HG03139 (cell line): ENCODE measurements at regions not wholly inside any gene's neighbourhood (a gene's known extent, or its start where the extent isn't known, plus 50 kb on each side); places are given as distances from the start of the nearest gene placed in this dataset.

Experiments
- ATAC-seq: cut with Tn5 transposase; IDR thresholded peaks from one replicate; pipeline ENCODE4 v1.9.1; 2021; ENCODE audit not compliant: unreplicated experiment

DNA sequence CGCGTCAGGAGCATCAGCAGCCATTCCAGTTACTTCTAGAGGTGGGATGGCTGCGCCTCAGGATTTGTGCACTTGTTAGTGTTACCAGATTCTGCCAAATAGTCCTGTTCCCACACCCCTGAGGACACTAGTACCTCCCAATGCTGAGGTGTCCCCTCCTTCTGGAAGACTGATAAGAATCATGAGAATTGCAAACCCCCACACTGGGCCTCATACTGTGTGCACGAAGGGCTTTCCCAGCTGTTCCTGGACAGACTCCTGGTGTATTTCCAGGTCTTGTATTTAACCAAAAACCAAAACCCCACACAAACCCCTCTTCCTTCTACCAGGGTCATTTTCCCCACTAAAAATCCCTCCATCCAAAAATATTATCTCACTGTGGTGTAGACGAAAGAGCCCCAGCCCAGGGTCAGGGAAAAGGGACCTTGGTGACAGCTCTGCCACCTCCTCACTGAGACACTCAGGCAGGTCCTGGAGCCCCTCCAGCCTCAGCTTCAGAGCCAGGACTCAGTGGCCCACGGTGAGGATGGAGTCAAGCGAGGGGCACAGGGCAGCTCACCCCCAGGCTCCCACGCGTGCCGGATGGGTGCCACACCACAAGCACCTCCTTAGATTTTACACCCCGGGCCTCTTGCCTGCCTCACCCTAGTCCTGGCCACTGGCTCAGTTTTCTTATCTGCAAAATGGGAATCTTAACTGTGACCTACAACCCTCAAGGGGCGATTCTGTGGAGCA, 131.4 kb upstream of the RUNX3 start:
- no peak for ATAC-seq

DNA sequence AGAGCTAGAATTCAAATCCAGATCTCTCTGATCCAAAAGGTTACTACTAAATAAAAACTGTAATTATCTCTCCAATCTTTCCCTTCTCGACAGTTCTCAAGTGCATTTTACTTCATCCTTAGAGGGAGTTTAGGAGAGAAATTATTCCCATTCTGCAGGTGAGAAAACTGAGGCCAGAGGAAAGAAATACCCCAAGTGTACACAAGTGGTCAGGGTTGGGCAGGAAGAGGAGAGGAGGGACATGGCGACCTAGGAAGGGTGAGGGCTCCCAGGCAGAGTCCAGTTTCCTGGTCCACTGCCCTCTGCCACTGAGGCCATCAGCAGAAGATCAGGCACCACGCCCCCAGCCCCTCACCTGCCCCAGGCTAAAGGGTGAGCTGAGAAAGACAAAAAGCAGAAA, 127.1 kb upstream of the RUNX3 start:
- ATAC-seq = no peak

DNA sequence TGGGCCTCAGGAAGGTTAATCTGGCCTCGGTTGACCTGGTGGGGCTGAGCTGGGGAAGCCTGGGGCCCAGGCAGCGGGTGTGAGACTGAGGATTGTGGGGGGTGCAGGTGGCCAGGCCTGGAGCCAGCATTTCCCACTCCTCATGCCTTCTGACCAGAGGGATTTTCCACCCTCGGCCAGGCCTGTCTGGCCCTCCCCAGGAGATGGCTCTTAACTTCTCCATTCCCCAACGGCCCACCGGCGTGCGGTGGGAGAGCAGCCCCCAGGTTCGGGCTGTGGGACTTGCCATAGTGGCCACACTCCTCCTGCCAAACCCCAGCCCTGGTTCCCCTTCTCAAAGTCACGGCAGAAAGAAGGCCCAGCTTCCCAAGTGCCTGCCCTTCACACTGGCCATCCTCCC, 126.5 kb upstream of the RUNX3 start:
- no peak for ATAC-seq

DNA sequence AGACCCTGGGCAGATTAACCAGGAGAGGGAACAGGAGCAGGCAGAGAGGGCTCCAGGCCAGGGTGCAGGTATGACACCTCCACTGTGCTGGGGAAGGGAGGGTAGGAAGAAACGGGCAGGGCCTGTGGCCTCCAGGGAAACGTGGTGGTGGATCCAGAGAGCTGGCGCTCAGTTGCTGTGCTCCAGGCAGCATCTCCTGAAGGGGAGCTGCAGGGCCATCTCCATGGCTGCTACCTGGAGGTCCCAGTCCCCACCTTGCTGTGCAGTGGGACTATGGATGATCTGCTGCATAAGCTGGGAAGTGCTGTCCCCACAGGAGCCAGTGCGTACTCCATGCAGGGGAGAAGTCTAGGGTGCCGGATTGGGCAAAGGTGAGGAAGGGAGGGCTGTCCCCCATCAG, 125.9 kb upstream of the RUNX3 start:
- ATAC-seq = no peak

DNA sequence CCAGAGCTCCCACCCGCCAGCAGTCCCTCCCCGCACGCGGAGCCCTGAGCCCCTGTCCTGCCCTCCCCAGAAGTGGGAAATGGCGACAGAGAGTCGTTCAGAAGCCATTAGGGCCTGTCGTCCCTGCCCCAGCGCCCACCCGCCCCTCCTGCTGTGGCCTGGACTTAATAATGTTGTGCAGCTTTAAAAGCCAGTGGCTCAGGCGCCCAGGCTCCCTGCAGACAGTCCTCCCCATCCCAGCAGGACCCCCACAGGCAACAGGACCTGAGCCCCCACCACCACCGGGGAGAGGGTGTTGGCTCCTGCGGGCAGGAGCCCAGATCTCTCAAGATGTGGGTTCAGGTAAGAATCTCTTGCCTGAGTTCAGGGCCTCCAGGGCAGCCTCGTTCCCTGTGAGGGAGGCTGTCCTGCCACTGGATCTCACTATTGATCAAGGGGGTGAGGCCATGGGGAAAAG, 125.3 kb upstream of the RUNX3 start:
- no peak for ATAC-seq

DNA sequence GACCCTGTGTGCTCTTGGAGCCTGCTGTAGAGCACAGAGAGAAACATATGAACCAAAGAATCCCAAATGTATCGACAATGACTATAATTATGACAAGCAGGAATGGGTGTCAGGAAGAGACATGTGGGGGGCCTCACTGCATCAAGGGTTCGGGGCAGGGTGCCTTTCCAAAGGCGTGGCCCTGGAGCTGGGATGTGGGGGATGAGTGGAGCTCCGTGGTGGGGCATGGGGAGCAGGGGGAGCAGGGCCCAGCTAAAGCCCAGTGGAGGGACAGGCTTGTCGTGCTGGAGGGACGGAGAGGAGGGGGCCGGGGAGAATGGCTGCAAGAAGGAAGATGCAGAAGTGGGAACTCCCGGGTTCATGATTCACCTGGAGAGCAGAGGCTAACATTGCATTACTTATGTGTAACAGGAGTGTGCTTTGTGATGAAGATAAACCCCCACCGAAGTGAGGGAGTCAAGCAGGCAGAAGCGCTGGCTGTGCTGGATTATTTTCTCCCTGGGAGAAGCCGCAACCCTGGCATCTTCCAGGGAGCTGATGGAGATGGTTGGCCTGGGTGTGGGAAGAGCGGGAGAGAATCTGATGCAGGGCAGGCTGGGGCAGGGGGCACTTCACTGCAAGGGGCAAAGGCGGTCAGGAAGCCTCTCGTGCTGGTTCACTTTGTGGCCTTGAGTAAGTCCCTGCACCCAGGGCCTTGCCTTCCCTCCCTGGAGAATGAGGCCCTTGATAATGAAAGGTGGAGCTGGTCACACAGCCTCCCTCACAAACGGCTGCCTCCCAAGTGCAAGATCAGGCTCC, 124.6 kb upstream of the RUNX3 start:
- ATAC-seq = no peak

DNA sequence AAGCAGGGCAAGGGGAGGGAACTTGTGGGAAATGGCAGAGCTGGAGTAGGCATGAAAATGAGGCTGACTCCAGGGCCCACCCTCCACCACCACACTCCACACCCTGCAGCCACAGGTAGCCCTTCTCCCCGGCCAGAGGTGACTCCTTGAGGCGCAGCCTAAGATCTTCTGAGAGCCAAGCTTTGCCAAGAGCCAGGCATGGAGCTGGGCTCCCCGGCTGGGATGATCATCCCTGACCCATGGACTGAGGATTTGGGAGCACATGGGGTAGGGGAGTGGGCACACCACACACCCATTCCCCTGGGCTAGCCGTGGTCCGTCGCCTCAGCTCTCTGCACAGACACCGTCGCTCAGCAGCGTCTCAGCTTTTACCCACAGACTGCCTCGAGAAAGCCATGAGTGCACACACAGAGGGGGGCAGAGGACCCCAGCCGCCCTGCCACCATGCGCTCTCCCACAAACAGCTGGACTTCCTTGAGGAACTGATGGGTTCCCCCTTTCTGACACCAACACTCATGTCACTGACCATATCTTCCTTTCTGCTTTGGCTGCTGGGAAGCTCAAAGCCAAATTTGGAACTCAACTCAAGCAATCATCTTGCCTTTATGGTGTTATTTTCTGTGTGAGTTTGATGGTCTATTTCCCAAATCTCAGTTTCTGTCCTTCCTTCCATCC, 123.6 kb upstream of the RUNX3 start:
- no peak for ATAC-seq

DNA sequence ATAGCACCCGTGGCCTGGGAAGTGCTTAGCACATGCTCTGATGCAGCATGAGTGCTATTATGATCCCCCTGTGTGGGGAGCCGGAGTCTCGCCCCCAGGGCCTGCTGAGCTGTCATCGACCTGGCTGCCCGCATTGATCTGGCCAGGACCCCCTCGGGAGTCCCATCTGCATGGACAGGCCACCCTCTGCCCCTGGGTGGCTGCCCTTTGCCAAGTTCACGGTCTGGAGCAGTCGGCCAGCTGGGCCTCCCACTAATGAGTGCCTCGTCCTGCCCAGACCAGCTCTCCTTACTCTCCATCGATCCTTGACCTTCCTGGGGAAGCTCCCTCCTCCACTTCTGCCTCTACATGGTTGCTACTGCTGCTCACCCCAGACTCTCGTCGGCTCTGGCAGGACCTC, 121.8 kb upstream of the RUNX3 start:
- no peak for ATAC-seq

DNA sequence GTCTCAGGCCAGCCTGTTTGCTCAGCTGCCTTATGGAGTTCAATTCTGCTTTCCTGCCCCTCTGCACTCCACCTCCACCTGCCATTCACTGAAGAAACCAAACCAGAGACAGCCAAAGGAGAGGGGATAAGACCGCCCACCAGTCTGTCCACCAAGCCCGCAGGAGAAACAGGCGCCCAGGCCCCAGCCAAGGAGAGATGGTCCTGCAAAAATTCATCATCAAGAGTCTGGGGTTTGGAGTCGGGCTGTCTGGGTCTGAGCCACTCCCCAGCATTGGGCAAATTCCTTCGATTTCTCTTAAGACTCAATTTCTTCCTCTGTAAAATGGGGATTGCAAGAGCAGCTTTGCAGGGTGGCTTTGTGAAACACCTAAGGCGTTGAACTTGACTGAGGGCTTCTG, 121.4 kb upstream of the RUNX3 start:
- ATAC-seq = no peak

DNA sequence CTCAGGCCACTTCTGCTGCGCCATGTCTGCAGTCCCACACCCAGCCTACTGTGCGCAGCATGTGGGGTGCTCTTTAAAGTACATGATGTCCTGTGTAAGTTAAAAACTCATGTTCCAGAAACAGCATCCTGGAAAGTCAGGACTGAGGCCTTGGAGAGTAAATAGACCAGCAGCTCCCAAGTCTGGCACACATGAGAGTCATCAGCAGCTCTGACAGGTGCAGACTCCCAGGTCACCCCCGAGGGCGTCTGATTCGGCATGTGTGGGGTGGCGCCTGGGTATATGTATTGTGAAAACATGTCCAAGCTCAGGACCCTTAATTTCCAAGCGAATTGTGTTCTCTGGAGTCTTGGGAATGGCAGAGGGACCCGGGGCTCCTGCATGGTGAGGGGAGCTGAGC, 120.1 kb upstream of the RUNX3 start:
- ATAC-seq = no peak

DNA sequence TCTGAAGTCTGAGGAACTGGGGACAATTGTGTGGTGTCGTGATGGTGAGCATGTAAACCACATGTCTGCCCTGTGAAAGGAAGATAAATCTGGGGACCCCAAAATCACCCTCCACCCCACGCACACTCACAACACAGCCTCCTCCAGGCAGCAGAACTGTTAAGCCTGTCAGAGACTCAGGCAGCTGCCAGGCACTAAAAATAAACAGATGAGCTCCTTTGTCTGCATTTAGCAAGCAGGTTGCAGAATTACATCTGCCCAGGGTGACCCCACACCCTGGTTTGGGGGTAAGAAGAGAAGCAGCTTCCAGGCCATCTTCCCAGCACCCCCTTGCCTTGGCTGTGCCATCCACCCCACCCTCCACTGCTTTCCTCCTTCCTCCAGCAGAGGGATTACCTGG, 119.1 kb upstream of the RUNX3 start:
- ATAC-seq = no peak

DNA sequence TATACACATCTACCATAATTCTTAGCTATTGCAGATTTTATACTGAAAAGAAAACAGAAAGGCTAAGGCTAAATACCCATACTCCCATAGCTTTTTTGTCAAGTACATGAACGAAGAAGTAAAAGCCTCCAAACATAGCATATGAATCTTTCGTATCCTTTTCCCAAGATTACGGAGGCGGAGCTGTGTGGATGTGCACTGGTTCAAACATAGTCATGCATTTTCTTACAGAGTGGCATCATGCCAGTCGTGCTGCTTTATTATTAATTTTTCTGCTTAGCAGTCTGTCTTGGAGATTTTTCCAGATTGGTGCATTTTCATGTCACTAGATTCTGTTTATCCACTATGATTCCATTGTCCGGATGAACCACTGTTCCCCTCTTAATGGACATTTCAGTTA, 118.7 kb upstream of the RUNX3 start:
- ATAC-seq = no peak

DNA sequence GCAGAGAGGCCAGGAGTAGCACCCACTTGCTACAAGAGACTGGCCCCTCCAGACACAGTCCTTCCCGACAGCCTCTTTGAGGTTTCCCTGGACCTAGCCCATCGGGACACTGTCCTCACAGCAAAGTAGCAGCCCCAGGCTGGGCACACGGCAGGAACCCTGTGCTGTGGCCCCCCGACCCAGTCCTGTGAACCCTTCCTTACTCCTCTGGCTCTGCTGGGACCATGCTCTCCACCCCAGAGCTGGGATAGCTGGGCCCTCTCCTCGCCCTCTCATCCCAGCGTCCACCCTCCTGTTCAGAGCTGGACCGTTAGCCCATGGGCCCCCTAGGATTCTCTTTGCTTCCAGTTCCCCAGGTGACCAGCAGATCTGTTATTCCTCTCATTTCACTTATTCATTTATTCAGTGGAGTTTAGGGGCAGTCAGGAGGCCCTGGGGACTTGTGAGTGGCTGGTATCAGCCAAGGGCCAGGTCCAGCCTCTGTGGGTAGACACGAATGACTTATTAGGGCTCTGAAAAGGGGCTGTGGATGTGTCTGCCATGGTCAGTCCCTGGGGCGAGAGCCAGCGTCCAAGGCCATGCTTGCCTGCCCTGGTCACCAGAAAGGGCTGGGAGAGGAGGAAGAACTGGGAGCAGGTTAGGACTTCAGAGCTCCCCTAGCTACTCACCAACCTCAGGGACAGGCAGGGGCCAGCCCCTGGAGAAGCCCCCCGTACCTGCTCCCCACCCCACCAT, 117.6 kb upstream of the RUNX3 start:
- ATAC-seq = no peak

DNA sequence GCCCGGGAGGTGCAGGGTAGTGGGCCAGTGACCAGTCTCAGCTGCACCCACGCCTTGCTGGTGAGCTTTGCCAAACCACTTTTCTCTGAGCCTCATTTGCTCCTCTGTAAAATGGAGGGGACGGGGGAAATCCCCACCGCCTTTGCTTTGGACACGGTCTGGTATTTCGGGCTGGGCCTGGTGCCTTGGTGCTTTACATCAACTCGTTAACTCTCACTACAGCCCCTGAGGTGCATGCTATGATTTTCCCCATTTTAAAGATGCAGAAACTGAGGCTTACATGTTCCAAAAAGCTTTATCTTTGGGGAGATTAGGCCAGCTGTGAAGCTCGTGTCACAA, 116.1 kb upstream of the RUNX3 start:
- no peak for ATAC-seq

DNA sequence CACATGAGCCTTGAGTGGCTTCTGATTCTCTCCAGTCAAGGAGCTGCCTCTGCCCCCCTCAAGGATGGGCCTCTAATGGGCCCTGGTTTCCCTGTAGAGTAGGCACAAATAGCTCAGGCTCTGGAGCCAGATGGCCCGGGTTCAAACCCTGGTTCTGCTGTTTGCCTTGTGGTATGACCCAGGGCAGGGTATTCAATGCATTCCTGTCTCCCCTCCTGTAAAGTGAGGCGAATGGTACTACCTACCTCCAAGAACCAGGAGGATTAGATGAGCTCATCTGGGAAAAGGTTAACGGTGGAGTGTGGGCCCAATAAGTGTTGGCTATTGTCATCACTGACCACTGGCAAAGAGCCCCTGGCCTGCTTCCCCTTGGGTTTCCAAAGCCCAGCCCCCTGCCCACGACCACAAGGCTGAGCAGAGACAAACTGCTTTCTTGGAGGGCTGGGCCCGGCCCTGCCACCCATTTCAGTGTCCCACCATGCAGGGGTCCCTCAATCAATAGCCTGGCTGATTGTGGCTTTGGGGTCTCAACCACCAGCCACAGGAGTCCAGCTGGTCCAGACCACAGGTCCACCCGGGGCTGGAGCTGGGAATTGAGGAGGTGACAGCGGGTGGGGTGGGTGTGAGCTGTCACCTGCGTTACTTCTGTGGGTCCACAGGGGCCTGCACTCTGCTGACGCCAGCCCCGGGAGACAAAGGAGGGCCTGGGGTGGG, 115.6 kb upstream of the RUNX3 start:
- ATAC-seq = no peak

DNA sequence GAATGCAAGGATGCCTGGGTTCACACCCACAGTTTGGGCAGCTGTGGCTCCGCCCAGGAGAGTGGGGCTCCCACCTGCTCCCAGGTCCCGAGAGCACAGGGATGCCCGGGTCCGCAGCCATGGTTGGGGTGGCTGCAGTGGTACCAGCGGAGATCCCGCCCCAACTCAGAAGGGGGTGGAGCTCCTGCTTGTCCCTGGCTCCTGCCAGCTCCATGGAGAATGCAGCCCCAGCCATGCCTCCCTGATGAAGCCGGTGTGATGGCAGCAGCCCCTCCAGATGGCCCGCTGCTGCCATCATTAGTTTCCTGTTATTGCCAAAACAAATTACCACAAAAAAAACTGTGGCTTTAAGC, 113.1 kb upstream of the RUNX3 start:
- no peak for ATAC-seq

DNA sequence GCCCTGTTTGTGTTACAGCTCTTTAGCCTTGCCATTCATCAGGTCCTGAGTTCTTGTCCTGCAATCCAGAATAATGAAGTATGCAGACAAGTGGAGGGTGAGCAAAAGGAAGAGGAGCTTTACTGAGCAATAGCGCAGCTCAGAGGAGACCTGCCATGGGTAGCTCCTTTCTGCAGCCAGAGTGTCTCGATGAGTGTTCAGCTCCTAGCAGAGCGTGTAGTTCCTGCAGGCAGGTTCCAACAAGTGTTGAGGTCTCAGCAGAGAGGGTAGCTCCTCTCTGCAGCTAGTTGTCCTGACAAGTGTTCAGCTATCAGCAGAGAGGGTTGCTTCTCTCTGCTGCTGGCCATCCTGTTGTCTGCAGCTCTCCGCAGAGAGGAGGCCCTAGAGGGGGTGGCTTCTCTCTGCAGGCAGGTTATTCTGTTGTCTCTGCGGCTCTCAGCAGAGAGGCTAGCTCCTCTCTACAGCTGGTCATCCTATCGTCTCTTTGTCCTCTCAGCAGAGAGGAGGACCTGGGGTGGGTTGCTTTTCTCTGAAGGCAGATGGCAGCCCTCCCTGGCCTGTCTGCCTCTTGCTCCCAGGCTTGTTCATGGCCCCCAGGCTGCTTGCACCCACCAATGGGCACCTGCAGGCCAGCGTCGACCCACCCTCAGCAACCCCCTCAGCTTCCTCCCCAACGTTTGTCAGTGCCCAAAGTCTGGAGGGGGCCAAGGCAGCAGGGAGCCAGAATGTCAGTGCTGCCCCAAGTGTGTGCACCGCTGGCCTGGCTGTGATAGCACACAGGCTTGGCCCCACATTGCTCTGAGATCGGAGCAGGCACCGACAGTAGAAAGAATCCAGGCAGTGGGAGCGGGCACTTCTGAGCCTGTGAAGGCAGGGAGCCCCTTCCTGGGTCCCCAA, 112.5 kb upstream of the RUNX3 start:
- no peak for ATAC-seq

DNA sequence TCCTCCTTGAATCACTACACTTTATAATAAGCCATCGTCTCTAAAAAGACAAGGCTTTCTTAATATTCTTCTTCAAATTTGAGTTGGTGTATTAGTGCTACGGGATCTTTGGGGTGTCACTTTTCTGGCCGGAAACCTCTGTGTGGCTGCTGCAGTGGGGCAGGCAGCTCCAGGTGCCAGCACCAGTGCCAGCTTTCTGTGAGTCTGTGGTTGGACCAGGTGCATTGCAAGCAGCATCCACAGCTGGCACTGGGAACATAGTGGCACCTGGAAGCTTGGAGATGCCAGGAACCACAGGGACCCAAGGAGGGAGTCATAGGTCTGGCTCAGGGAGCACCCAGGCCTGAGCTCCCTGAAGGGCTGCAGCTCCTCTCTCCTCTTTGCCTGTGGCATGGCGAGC, 111.8 kb upstream of the RUNX3 start:
- no peak for ATAC-seq

DNA sequence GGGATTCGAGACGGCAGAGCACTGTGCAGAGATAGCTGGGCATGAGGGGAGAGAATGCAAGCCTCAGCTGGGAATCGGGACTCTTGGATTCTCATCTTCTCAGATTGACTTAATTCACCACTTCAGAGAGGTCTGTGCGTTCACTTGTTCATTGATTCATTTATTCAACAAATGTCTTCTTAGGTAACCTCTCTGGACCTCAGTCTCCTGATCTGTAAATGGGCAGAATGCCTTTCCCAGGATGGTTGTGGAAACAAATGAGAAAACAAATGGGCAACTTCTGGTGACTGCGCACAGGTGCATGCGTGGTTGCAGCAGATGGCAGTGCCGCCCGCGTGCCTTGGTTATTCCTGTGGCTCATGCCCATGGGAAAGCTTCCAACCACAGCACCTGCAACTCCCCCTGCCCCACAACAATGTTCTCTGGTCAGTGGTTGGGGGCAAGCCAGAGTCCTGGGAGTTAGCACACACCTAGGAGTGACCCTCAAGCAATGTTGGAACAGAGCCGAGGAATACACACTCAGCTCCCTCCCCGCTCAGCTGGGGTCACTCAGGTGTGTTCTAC, 110.1 kb upstream of the RUNX3 start:
- ATAC-seq = no peak

DNA sequence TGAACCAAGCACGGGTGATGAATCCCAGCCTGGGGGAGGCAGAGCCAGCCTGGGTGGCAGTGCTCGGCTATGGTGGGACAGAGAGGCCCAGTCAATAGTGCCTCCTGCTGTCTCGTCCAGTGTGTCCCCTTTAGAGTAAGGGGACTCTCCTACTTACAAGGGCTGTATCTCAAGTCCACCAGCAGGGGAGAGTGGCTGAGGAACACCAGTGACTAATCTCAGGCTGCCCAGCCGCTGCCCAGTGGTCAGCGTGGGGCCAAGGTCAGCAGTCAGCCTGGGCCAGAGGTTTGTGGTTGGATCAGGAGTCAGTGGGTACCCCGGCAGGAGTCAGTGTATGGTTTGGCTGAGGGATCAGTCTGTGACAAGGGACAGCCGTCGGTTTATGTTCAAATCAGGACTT, 109.2 kb upstream of the RUNX3 start:
- ATAC-seq = no peak
